Right hindlimb (tissue), 1 donor: ENCODE measurements at regions not wholly inside any gene's neighbourhood (a gene's known extent, or its start where the extent isn't known, plus 50 kb on each side); places are given as distances from the start of the nearest gene placed in this dataset.
A peak's percentile ranks its signal among the peaks of the same experiment; 100 is the strongest.
"Not testable (repeated sequence)": the region's sequence is repeated elsewhere in the genome, so short reads cannot be mapped to it uniquely, and the experiment has no call there.

ENCODE experiments used
- DNase-seq: peaks from one replicate; pipeline ENCODE4 v3.0.0-alpha.2; 2018

DNA sequence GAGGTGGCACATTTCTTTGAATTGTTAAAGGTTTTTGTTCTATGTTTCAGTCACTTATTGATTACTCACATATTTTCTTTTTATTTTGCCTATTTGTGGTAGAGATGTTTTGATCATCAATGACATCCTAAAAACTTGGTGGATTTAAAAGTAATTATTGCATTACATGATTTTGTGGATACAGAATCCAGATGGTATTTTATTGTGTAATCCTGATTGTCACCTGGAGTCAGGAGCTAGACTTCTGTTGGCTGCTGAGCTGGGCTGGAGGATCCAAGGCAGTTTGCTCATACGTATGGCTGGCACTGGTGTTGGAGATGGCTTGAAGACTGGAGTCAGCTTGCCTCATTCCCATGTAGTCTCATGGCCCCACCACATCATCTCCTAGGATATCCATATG, 1009.6 kb upstream of the PCDH7 start:
- no peak for DNase-seq

DNA sequence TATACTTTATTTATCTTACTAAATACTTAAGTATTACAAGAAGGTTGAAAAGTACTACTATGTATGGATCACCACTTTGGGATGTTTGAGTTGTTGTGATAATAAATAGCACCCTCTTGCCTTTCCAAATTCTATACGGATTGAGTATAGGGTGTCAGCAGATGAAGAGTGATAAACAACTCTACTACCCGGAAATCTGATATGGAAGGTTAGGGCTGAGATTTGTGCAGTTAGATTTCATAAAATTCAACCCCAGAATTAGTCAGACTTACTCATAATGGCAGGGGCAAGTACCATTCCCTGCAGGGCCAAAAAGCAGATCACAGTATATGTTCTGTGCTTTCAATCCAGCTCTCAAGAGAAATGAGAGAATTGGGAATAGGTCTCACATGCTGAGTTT, 1008.9 kb upstream of the PCDH7 start:
- DNase-seq = no peak

DNA sequence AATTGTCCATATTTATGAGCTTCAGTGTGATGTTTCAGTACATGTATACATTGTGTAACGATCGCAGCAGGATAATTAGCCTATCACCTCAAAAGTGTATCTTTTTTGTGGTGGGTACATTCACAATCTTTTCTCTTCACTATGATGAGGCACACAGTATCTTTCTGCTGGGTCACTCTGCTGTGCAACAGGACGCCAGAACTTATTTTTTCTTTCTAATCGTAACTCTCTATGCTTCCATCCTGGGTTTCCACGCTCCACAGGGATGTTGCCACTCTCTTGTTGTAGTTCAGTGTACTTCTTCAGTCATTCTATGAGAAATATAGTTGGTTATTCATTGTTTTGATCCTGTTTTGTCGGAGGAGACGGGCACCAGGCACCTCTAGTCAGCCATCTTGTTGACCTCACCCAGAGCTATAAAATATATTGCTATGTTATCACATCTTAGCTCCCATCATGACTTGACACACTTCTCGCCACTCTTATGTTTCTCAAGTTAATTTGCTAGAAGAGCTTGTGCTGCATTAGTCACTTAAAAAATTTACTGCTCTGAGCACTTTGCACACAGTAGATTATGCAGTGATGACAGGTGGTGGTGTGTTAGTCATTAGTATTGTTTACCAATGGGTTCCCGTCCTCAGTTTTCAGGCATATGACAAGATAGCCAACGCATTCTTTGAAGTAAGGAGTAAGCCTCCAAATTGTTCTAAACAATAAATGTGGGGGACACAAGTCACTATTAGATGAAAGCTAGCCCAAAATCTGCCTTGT, 1002.7 kb upstream of the PCDH7 start:
- no peak for DNase-seq

DNA sequence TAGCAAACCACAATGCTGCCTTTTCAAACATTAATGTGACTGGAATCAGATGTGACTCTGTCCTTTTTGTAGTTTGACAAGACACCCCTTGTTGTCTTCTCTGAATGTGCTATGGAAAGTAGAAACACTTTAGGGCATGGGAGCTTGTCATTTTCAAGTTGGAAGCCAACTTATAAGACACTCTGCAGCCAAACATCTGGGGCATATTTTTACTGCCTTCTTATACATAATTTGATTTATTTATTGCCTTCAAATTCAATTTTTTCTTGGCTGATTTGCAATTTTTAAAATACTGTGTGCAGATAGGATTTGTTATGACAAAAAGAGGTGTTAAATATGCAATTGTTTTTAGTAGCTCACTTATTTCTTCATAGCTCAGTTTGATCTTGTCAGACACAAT, 1002.0 kb upstream of the PCDH7 start:
- DNase-seq = no peak

DNA sequence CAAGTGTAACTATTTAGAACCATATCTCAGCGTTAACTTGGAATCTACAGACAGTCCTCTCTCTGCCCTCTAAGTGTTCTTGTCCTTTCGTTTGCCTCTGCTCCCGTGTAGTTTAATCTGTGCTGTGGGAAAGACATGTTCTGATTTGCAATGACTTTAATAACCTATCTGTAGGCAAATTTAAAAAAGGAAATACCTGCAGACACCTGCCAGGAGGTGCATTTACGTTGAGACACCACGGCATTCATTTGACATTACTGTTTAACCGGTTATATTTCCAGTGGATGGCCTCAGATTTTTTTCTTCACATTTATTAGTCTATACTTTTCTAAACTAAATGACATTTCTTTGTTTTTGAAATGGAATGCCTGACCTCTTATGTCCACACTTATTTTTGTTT, 997.9 kb upstream of the PCDH7 start:
- DNase-seq = no peak

DNA sequence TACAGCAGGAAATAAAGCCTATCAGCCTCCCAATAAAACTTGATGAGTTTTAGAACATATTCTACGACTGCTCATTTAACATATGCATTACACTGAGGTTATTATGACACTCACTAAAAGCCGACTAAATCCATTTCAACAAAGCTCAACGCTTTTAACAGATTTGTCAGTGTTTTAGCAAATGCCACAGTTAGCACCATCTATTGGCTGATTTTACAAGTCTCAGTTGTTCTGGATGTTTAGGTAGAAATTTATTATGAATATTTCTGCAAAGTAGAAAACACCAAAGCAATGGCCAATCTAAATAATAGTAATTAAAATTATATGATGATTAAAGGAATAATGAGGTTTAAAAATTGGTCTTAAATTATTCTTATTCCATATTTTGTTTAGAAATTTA, 993.2 kb upstream of the PCDH7 start:
- no peak for DNase-seq

DNA sequence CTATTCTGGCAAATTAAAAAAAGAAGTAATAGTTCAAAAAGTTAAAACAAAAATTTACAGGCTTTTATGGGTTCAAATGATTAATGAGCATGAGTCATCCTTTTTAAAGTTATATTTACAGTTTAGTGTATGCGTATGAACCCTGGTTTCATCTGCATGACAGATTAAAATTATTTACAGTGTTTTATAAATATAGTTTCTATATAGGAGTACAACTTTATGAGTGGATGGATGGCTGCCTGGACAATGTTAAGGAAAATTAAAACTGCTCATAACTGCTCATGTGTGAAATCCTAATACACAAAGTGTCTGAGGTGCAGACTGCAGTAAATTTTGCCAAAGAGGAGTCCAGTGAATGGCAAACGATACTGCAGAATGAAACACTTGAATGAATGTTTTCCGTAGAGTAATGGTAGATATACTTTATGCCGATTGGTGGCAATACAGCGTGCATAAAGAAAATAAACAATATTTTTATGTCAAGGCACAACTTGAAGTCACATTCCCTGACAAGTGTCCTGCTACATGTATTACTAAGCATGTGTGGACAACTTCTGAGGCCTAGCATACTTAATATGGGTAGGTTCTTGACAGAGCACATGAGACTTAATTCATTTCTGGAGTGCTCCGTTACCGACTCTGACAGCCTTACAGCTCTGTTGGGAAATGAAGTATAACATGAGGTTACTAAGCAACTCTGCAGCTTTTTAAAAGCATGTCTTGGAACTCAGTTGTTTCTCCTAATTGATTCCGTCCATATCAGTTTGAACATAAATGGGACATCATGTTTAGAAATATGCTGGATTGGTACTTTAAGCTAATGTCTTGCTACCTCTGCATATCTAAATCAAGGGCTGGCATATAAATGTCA, 985.6 kb upstream of the PCDH7 start:
- DNase-seq = peak; percentile 25

DNA sequence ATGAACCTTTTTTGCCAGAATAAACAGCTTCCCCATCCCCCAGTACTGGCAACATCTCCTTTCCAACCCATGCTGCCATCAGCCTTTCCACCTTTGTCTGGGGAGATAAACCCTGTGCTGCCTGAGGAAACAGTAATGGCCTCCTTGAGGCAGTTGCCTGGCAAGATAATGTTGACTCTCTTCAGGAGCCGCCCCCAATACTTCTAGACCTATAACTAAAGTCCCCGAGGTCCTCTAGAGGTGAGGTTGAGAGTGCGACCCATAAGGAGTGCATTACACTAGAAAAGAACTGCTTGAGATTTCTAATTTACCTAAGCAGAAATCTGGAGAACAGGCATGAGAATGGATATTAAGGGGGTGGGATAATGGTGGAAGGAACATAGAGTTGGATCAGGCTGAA, 963.2 kb upstream of the PCDH7 start:
- no peak for DNase-seq

DNA sequence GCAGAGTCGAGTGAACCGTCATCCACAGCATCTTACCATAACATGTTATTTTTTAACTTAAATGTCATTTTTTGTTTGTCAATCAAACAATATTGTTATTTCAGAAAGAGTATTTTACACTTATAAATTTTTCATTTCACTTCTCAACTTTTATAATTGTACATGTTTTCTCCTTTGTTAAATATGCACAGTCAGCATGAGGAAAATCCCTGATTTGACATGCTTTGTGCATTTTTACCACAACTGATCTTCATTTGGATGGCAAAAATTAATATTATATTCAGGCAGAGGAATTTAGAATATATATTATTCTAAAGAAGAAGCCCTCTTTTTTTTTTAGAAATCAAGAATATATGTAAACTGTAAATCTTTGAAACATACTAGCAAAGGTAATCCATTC, 958.0 kb upstream of the PCDH7 start:
- no peak for DNase-seq

DNA sequence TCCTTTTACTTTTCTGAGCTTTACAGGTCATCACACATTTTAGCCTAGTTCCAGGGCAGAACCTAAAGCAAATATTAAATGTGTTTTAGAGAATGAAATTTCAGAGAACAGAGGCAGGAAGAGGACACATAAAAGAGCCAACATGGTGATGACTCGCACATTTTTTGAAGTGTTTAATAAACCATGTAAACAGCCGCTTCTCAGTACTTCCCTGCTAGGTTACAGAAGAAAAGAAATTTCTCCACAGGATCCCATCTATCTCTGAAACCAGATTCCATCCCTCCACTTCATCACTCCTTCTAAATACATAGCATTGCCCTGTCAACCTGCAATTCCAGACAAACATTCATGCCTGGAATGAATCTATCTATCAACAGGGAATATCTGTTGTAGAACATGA, 949.5 kb upstream of the PCDH7 start:
- DNase-seq = no peak

DNA sequence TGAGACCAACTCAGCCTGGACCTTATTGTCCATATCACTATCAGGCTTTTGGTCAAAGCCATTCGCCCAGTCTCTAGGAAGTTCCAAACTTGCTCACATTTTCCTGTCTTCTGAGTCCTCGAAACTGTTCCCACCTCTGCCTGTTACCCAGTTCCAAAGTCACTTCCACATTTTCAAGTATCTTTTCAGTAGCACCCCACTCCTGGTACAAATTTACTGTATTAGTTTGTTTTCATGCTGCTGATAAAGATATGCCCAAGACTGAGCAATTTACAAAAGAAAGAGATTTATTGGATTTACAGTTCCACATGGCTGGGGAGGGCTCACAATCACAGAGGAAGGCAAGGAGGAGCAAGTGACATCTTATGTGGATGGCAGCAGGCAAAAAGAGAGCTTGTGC, 932.0 kb upstream of the PCDH7 start:
- not testable (repeated sequence) for DNase-seq

DNA sequence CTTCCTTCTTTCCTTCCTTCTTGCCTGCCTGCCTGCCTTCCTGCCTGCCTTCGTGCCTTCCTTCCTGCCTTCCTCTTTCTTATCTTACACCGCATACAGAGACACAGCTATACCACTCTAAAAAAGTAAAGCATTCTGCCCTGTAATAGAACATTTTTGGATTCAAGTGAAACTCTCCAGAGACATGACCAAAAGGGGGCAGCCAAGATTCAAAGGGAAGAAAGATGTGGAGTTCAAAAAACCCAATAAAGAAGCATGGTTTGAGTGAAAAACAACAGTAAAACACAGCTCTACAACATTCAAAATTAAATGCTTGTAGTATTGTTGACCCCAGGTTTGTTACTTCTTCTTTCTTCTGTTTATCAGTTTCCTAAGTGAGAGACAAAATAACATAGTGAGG, 914.9 kb upstream of the PCDH7 start:
- DNase-seq = no peak

DNA sequence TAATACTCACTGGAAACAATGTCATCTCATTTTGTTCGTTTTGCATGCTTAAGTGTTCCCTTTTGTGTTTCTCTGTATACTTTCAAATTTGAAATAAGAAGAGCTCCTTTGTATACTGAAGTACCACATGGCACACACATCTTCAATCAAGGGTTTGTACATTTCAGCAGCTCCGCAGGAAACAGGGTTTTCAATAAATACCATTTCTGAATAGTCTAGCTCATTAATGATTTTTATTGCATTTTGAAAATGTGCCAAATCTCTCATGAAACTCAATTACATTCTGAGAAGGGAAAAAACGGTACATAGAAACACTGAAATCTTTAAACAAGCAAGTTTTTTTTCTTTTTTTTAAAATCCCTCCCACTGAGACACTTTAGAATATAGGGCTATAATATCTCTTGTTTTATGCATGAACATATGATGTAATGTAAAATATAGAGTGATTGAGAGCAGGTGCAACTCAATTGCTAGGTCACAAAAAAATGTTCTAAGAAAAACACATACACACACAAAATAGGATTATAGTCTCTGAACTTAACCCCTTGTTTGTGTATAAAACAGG, 914.2 kb upstream of the PCDH7 start:
- no peak for DNase-seq

DNA sequence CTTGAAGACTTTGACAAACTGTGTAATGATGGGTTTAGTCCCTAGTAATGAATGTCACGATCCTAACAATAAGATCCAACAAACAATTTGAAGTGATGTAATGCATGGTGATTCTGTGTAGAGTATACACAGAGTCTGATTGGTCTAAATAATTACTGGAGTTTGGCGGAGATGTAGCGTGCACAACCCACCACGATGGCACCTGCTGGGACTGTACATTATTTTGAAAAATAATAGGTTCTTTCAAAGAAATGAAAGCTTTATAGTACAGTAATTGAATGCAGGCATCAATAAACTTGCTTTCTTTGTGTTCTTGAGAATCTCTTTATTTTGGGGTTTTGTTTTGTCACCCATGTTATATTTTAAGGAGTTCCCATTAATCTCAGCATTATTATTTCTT, 902.2 kb upstream of the PCDH7 start:
- no peak for DNase-seq

DNA sequence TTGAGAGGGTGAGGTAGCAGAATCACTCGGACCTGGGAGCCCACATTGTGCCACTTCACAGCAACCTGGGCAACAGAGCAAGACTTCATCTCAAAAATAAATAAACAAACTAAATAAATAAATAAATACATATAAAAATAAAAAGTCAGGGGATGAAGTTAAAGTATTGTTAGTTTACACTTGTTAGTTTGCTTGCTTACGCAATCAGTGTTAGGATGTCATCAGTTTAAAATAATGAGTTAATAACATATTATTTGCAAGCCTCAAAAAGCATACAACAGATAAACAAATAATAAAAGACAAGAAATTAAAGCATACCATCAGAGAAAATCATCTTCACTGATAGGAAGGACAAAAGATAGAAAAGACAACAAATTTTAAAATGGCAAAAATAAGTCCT, 891.1 kb upstream of the PCDH7 start:
- no peak for DNase-seq

DNA sequence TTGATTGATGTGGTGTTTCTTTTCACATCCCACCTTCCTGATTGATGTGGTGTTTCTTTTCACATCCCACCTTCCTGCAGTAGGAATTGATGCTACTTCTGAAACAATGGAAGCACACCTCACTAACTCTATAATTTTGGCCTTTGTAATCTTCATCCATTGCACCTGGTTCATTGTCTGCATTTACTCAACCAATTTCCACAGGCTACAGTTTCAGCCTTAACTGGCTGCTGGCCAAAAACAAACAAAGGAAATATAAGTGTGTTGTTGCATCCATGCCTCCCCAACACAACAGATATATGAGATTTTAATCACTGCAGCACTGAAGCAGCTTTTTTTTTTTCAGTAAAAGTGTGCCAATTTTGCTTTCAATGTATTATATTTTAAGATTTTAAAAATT, 867.6 kb upstream of the PCDH7 start:
- no peak for DNase-seq

DNA sequence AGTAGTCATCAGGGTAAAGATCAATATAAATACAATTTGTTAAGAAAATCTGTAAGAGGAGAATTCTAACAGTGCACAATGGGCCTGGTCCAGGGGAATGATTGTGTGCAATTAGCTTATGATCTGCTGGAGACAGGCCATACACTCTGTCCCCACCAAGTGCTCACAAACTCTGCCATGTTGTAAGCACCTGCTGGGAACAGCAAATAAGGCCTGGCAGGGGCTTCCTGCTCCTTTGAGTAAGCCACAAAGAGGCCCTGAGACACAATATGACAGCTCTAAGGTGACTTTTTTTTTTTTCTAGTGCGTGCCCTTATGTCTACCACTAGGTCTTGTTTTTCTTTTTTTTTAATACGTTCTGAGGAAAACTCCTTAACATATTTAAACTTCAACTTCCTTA, 866.3 kb upstream of the PCDH7 start:
- DNase-seq = no peak

DNA sequence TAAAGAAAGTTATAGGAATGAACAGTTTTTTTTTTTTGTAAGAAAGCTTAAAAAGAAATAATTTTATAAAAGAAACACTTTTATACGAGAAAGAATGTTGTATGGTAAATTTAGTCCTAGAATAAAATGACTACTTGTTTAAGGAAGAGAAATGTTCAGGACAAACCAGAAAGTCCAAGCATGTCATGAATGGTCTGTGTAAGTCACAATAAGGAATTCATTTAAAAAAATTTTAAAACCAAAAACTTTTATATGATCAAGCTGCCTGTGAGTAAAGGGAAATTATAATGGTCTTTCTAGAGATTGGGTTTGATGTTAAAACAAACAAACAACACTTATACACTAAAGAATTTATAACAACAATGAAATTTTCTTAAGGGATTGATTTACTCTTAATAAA, 858.9 kb upstream of the PCDH7 start:
- no peak for DNase-seq

DNA sequence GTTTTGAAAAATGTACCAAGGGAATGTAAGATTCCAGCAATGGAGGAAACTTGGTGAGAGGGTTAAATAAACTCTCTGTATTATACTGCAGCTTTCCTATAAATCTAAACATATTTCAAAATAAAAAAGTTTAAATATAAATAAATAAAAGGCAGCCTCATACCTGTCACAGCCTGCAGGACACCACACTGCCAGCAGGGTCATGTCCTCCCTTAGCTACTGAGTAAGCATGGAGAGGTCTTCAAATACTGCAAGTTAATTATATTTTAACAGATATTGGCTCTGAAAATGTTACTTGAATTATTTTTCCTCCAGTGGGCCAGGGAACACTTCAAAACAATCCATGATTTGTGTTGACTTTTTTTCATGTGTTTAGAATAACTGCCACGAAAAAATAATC, 852.8 kb upstream of the PCDH7 start:
- DNase-seq = no peak

DNA sequence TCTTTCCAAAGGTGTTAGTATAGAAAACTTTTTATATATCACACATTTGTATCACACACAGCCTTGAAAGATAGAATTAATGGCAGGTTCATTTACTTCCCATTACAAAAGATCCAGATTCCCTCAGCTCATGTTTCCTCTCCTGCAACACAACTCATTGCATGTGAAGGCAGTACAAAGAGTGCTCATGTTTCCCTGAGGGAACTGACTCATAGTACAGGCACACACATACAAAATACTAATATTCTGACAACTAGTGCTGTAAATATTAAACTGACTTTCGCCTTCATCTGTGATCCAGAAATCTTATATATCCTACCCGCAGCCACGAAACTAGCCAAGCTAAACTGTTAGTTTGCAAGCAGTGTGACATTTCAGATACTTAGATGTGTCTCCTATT, 819.8 kb upstream of the PCDH7 start:
- DNase-seq = no peak

DNA sequence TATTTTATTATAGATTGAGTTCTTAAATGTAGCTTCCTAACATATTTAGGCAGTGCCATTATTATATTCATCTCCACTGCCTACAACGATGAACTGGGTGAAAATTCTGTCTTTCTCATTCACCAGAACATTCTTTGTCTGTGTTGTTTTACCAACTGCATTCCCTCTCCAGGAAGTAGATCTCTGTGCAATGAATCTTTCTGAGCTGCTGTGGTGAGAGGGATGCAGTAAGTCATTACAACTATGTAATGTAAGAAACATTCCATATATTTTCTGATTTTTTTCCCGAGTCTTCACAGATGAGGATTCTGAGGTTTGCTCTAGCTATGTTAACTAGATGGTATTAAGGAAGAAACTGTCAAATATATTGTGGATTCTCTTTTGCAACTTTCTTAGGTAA, 811.9 kb upstream of the PCDH7 start:
- DNase-seq = no peak

DNA sequence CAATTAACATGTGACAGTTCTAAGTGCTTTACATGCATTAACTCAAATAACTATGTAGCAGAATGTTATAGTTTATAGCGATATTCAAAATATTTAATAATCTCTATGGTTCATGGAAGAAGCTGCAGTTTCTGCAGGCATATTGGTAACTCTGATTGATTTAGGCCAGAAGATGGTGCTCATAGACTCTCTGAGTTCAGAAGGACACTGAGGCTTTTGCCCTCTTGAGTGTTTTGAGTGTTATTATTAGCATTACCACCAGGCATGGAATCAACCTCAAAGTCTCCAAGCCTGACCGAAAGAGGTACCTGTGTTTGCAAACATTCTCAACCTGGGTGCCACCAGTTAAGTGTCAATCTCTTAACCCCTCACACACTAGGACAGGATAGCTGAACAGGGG, 792.3 kb upstream of the PCDH7 start:
- no peak for DNase-seq

DNA sequence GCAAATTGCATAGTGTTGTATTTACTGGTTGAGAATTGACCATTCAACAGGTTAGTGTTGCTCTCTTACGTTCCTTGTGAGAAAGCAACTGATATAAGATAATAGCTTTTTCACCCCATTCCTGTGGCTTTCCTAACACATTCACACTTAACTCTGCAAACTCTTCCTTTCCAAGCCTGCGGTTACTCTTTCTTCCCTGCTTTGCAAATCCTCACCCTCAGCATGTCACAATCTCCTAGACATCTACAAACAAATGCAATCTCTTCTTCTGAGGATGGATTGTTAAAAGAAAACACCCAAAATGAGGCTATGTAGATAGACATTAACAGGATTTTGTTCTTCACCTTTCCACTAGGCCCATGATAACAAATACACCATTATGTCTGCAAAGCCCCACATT, 771.7 kb upstream of the PCDH7 start:
- no peak for DNase-seq

DNA sequence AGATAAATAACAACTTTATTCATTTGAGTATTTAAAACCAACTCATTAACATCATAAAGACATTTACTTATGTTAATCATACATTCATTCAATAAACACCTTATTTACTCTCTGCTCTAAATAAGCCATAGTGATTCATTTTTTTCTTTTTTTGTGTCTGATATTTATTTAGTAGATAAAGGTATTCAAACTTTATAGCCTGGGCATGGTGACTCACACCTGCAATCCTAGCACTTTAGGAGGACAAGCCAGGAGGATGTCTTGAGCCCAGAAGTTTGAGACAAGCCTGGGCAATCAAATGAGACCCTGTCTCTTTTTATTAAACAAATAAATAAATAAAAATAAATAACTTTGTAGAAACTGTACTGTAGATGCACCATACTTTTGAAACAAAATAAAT, 771.3 kb upstream of the PCDH7 start:
- no peak for DNase-seq
